IMR-90 (cell line): ENCODE measurements at regions not wholly inside any gene's neighbourhood (a gene's known extent, or its start where the extent isn't known, plus 50 kb on each side); places are given as distances from the start of the nearest gene placed in this dataset.

Source experiments
- ATAC-seq: fragments of 200-7000 bp; cut with Tn5 transposase; 2 replicates; pipeline ENCODE4 v1.9.1; 2020; ENCODE audit warnings: low read depth, mild to moderate bottlenecking, moderate library complexity
- BruUV-seq: library from RNA; stranded (reverse); fragments of 400-500 nt; replicated peaks from 2 replicates; lab custom pipeline; 2021; lab: Mats Ljungman, UMichigan
- CTCF ChIA-PET: fragments of 300-600 bp; formaldehyde crosslinking; extraction: SDS; loops from one replicate; lab custom pipeline; 2021; ENCODE audit warnings: antibody characterized with exemption; lab: Yijun Ruan, JAX
- POLR2A ChIA-PET: fragments of 300-600 bp; sonication (Branson Sonifier 250); formaldehyde crosslinking; loops from one replicate; lab custom pipeline; 2022; ENCODE audit warnings: antibody characterized with exemption; ENCODE audit not compliant: unreplicated experiment; lab: Charles Lee
- DNase-seq: peaks from one replicate; pipeline ENCODE4 v3.0.0; 2013
- H2AFZ ChIP-seq: replicated peaks from 2 replicates; pipeline ENCODE3; 2013; ENCODE audit warnings: low read length, mild to moderate bottlenecking; ENCODE audit not compliant: poor library complexity
- H2AK5ac ChIP-seq: 2 replicates; pipeline ENCODE4 v1.6.1; 2013; ENCODE audit warnings: low read depth, low read length, inconsistent platforms
- H2AK9ac ChIP-seq: replicated peaks from 2 replicates; pipeline ENCODE3; 2013; ENCODE audit warnings: mild to moderate bottlenecking, low read depth, low read length, moderate library complexity; ENCODE audit not compliant: poor library complexity
- H2BK120ac ChIP-seq: 2 replicates; pipeline ENCODE4 v1.6.1; 2013; ENCODE audit warnings: low read depth, low read length, inconsistent platforms
- H2BK15ac ChIP-seq: 3 replicates; pipeline ENCODE4 v1.6.1; 2013; ENCODE audit warnings: low read depth, low read length, inconsistent platforms
- H2BK20ac ChIP-seq: 2 replicates; pipeline ENCODE4 v1.6.1; 2013; ENCODE audit warnings: low read depth, mild to moderate bottlenecking, inconsistent platforms, low read length, moderate library complexity
- H2BK5ac ChIP-seq: 2 replicates; pipeline ENCODE4 v1.6.1; 2013; ENCODE audit warnings: mild to moderate bottlenecking, low read depth, low read length, inconsistent platforms; ENCODE audit not compliant: poor library complexity, severe bottlenecking
- H3K14ac ChIP-seq: replicated peaks from 2 replicates; pipeline ENCODE4 v1.6.1; 2013; ENCODE audit warnings: low read depth, low read length, inconsistent platforms
- H3K18ac ChIP-seq: 2 replicates; pipeline ENCODE4 v1.6.1; 2013; ENCODE audit warnings: low read depth, low read length, control low read depth
- H3K23ac ChIP-seq: 2 replicates; pipeline ENCODE4 v1.6.1; 2013; ENCODE audit warnings: low read depth, low read length, inconsistent platforms
- H3K27ac ChIP-seq: 2 replicates; pipeline ENCODE4 v1.5.1; 2013; ENCODE audit warnings: mild to moderate bottlenecking, control low read depth, low read length; ENCODE audit not compliant: insufficient read depth
- H3K27me3 ChIP-seq: 2 replicates; pipeline ENCODE4 v1.6.1; 2013; ENCODE audit warnings: low read length; ENCODE audit not compliant: control insufficient read depth, insufficient read depth
- H3K36me3 ChIP-seq: 2 replicates; pipeline ENCODE4 v1.6.1; 2013; ENCODE audit warnings: low read length, mixed read lengths; ENCODE audit not compliant: control insufficient read depth, insufficient read depth
- H3K4ac ChIP-seq: 2 replicates; pipeline ENCODE4 v1.6.1; 2013; ENCODE audit warnings: low read depth, low read length, inconsistent platforms
- H3K4me1 ChIP-seq: 2 replicates; pipeline ENCODE4 v1.6.1; 2013; ENCODE audit warnings: low read length, mixed read lengths; ENCODE audit not compliant: control insufficient read depth, insufficient read depth
- H3K4me2 ChIP-seq: 2 replicates; pipeline ENCODE4 v1.6.1; 2013; ENCODE audit warnings: low read depth, mild to moderate bottlenecking, control low read depth, low read length, moderate library complexity
- H3K4me3 ChIP-seq: 2 replicates; pipeline ENCODE4 v1.5.1; 2013; ENCODE audit warnings: low read depth, mild to moderate bottlenecking, control low read depth, low read length, moderate library complexity; ENCODE audit not compliant: insufficient read depth
- H3K56ac ChIP-seq: 2 replicates; pipeline ENCODE4 v1.6.1; 2013; ENCODE audit warnings: low read length, inconsistent platforms; ENCODE audit not compliant: insufficient read depth; ENCODE audit errors: extremely low read depth
- H3K79me1 ChIP-seq, 2 experiments: 2 replicates each; pipeline ENCODE4 v1.6.1; 2013; ENCODE audit warnings: low read length in 2 of 2, inconsistent platforms in 1 of 2, low read depth in 1 of 2
- H3K9ac ChIP-seq: 2 replicates; pipeline ENCODE4 v1.6.1; 2013; ENCODE audit warnings: low read depth, low read length, control low read depth
- H3K9me1 ChIP-seq: 2 replicates; pipeline ENCODE4 v1.6.1; 2013; ENCODE audit warnings: low read length, inconsistent platforms; ENCODE audit not compliant: insufficient read depth
- H3K9me3 ChIP-seq: 2 replicates; pipeline ENCODE4 v1.6.1; 2013; ENCODE audit warnings: low read length; ENCODE audit not compliant: control insufficient read depth, insufficient read depth
- H4K20me1 ChIP-seq: 2 replicates; pipeline ENCODE4 v1.6.1; 2013; ENCODE audit warnings: low read length, inconsistent platforms; ENCODE audit not compliant: insufficient read depth
- H4K5ac ChIP-seq: 2 replicates; pipeline ENCODE4 v1.6.1; 2013; ENCODE audit warnings: mild to moderate bottlenecking, low read depth, low read length, control low read depth
- H4K8ac ChIP-seq, 2 experiments: 2 replicates each; pipeline ENCODE4 v1.6.1; 2013; ENCODE audit warnings: low read depth in 2 of 2, low read length in 2 of 2, control low read depth in 1 of 2, inconsistent platforms in 1 of 2
- H4K91ac ChIP-seq: 2 replicates; pipeline ENCODE4 v1.6.1; 2013; ENCODE audit warnings: low read depth, low read length, inconsistent platforms; ENCODE audit not compliant: insufficient read depth
- BHLHE40 ChIP-seq: fragments of 150-350 bp; IDR thresholded peaks from 2 replicates; pipeline ENCODE4 v1.6.1; 2016; ENCODE audit warnings: mild to moderate bottlenecking, low read depth, low read length
- CEBPB ChIP-seq: IDR thresholded peaks from 2 replicates; pipeline ENCODE4 v1.6.1; 2012; ENCODE audit warnings: low read depth, low read length, improper control_type of control experiment
- FOS ChIP-seq: fragments of 150-350 bp; IDR thresholded peaks from 2 replicates; pipeline ENCODE4 v1.6.1; 2016; ENCODE audit warnings: low read depth, low read length
- MAFK ChIP-seq: IDR thresholded peaks from 2 replicates; pipeline ENCODE4 v1.6.1; 2012; ENCODE audit warnings: low read depth, low read length, improper control_type of control experiment
- MAZ ChIP-seq: IDR thresholded peaks from 2 replicates; pipeline ENCODE4 v1.6.1; 2012; ENCODE audit warnings: low read depth, mild to moderate bottlenecking, low read length, improper control_type of control experiment, moderate library complexity, borderline replicate concordance
- MXI1 ChIP-seq: IDR thresholded peaks from 2 replicates; pipeline ENCODE4 v1.6.1; 2012; ENCODE audit warnings: low read depth, mild to moderate bottlenecking, low read length, moderate library complexity, borderline replicate concordance
- RAD21 ChIP-seq: IDR thresholded peaks from 2 replicates; pipeline ENCODE4 v1.6.1; 2012; ENCODE audit warnings: low read length, improper control_type of control experiment
- RCOR1 ChIP-seq: IDR thresholded peaks from 2 replicates; pipeline ENCODE4 v1.6.1; 2012; ENCODE audit warnings: mild to moderate bottlenecking, low read length, improper control_type of control experiment; ENCODE audit not compliant: insufficient replicate concordance
- RFX5 ChIP-seq: IDR thresholded peaks from 2 replicates; pipeline ENCODE4 v1.8.0; 2012; ENCODE audit warnings: low read depth, mild to moderate bottlenecking, low read length, moderate library complexity
- WGBS, 2 experiments: methylation state at CpG; one replicate each; pipeline versions ENCODE4 v1.1.5 to v1.1.7; 2013; ENCODE audit warnings: missing lambda C conversion rate in 2 of 2; ENCODE audit not compliant: insufficient read length in 1 of 2; ENCODE audit errors: extremely low coverage in 2 of 2; 5-methylcytosine and 5-hydroxymethylcytosine counted together
- dilution Hi-C: fragments of 300-500 bp; cut with HindIII; formaldehyde crosslinking; loops from one replicate; pipeline ENCODE4 v1.14.3; 2018; ENCODE audit warnings: low sequenced_read_pairs; ENCODE audit not compliant: unreplicated experiment
- in situ Hi-C: fragments of 300-500 bp; cut with MboI; formaldehyde crosslinking; loops from 3 replicates; pipeline ENCODE4 v1.14.3; 2019; ENCODE audit warnings: low sequenced_read_pairs, inconsistent platforms, mixed read lengths
- intact Hi-C: fragments of 100-400 bp; cut with micrococcal nuclease; formaldehyde crosslinking; loops from 2 replicates; pipeline ENCODE4 v1.10.0; 2022
- TF ChIP-seq, protein P1 (sequence below): fragments of 150-350 bp; IDR thresholded peaks from 2 replicates; pipeline ENCODE4 v1.6.1; 2016; ENCODE audit warnings: low read depth, mild to moderate bottlenecking, low read length, moderate library complexity, borderline replicate concordance
- TF ChIP-seq, protein P2 (sequence below): conservative IDR thresholded peaks from 2 replicates; pipeline ENCODE4 v1.5.1; 2012; ENCODE audit warnings: mild to moderate bottlenecking, low read depth, low read length, improper control_type of control experiment

GRCh38 chr16:60882816-60883215 is 1153.4 kb downstream of the CDH8 start:
- Histone ChIP-seq H3K14ac (no peak overlapping the region), H3K79me1 (no peaks in the 10 kb centered on the region), H3K9me1 (no peaks in the 10 kb centered on the region), H3K4ac (no peak overlapping the region), H4K91ac (no peak overlapping the region), H2AK9ac (no peak overlapping the region), H2BK20ac (no peak overlapping the region), H3K56ac (no peak overlapping the region), H2AFZ (no peak overlapping the region), H4K8ac (no peak overlapping the region), H3K27me3 (no peaks in the 10 kb centered on the region), H3K27ac (no peak overlapping the region), H4K5ac (no peak overlapping the region), H3K18ac (no peak overlapping the region), H3K23ac (no peak overlapping the region), H3K4me1 (no peaks in the 10 kb centered on the region), H3K9ac (no peak overlapping the region), H2BK5ac (no peak overlapping the region), H3K4me3 (no peak overlapping the region), H3K4me2 (no peak overlapping the region), H4K20me1 (no peaks in the 10 kb centered on the region), H2BK120ac (no peak overlapping the region), H3K9me3 (no peaks in the 10 kb centered on the region), H2AK5ac (no peak overlapping the region), H2BK15ac (no peak overlapping the region), H3K36me3 (no peaks in the 10 kb centered on the region)
- POLR2A ChIA-PET, result no interaction called here
- no CpG with 5 or more reads among the region's 2 CpGs for WGBS, 2 experiments
- dilution Hi-C loops (no loop called here), intact Hi-C loops (no loop called here), in situ Hi-C loops (no loop called here)
- no TSS peak for BruUV-seq
- ATAC-seq (no peak), DNase-seq (no peak)
- CTCF ChIA-PET, result no interaction called here
- TF ChIP-seq RAD21, result no peak
- no peak for TF ChIP-seq FOS
- no peak for TF ChIP-seq CEBPB
- TF ChIP-seq MAFK, result no peak
- TF ChIP-seq, protein P1, sequence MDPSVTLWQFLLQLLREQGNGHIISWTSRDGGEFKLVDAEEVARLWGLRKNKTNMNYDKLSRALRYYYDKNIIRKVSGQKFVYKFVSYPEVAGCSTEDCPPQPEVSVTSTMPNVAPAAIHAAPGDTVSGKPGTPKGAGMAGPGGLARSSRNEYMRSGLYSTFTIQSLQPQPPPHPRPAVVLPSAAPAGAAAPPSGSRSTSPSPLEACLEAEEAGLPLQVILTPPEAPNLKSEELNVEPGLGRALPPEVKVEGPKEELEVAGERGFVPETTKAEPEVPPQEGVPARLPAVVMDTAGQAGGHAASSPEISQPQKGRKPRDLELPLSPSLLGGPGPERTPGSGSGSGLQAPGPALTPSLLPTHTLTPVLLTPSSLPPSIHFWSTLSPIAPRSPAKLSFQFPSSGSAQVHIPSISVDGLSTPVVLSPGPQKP, result no peak
- TF ChIP-seq RFX5, result no peak
- TF ChIP-seq BHLHE40, result no peak
- TF ChIP-seq RCOR1, result no peak
- TF ChIP-seq, protein P2, sequence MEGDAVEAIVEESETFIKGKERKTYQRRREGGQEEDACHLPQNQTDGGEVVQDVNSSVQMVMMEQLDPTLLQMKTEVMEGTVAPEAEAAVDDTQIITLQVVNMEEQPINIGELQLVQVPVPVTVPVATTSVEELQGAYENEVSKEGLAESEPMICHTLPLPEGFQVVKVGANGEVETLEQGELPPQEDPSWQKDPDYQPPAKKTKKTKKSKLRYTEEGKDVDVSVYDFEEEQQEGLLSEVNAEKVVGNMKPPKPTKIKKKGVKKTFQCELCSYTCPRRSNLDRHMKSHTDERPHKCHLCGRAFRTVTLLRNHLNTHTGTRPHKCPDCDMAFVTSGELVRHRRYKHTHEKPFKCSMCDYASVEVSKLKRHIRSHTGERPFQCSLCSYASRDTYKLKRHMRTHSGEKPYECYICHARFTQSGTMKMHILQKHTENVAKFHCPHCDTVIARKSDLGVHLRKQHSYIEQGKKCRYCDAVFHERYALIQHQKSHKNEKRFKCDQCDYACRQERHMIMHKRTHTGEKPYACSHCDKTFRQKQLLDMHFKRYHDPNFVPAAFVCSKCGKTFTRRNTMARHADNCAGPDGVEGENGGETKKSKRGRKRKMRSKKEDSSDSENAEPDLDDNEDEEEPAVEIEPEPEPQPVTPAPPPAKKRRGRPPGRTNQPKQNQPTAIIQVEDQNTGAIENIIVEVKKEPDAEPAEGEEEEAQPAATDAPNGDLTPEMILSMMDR, result no peak
- no peak for TF ChIP-seq MXI1
- TF ChIP-seq MAZ, result no peak
